ENCODE measurements at regions not wholly inside any gene's neighbourhood (a gene's known extent, or its start where the extent isn't known, plus 50 kb on each side); places are given as distances from the start of the nearest gene placed in this dataset.
"Not testable (repeated sequence)": the region's sequence is repeated elsewhere in the genome, so short reads cannot be mapped to it uniquely, and the experiment has no call there.

- no peak for ATAC-seq
- intact Hi-C loops (cut with DNase I): no loop called here
- no peak for DNase-seq
Measured at GRCh38 chr13:28607187-28607955, 51.6 kb upstream of the POMP start.

- DNase-seq (no peak), ATAC-seq (no peak)
- intact Hi-C loops (cut with DNase I): no loop called here
Measured at GRCh38 chr13:28606466-28606865, 52.5 kb upstream of the POMP start.

GRCh38 chr13:28605147-28605546 is 53.8 kb upstream of the POMP start:
- DNase-seq; intact Hi-C loops (cut with DNase I); ATAC-seq: not testable (repeated sequence)

GRCh38 chr13:28603043-28603664 is 55.8 kb upstream of the POMP start:
- intact Hi-C loops (cut with DNase I): no loop called here
- ATAC-seq (peak in 1 of 2 donors; percentile 35), DNase-seq (no peak)

GRCh38 chr13:28602580-28602979 is 56.4 kb upstream of the POMP start:
- DNase-seq (no peak), ATAC-seq (no peak)
- intact Hi-C loops (cut with DNase I): no loop called here

GRCh38 chr13:28601581-28601980 is 57.3 kb upstream of the POMP start:
- DNase-seq (no peak), ATAC-seq (no peak)
- intact Hi-C loops (cut with DNase I): no loop called here

GRCh38 chr13:28597641-28598040 is 61.3 kb upstream of the POMP start:
- intact Hi-C loops (cut with DNase I): no loop called here
- ATAC-seq (peak in 1 of 2 donors; percentile 47), DNase-seq (no peak)

GRCh38 chr13:28590461-28590860 is 68.5 kb upstream of the POMP start:
- intact Hi-C loops (cut with DNase I): no loop called here
- no peak for ATAC-seq
- no peak for DNase-seq

- intact Hi-C loops (cut with DNase I): no loop called here
- ATAC-seq: no peak
- DNase-seq: no peak
Measured at GRCh38 chr13:28588296-28588695, 70.6 kb upstream of the POMP start.

GRCh38 chr13:28587174-28587540 is 71.8 kb upstream of the POMP start:
- DNase-seq (no peak), ATAC-seq (no peak)
- intact Hi-C loops (cut with DNase I): no loop called here

- intact Hi-C loops (cut with DNase I): no loop called here
- DNase-seq (no peak), ATAC-seq (no peak)
Measured at GRCh38 chr13:28586439-28587173, 72.3 kb upstream of the POMP start.

- intact Hi-C loops (cut with DNase I): no loop called here
- DNase-seq: no peak
- no peak for ATAC-seq
Measured at GRCh38 chr13:28585561-28585960, 73.4 kb upstream of the POMP start.

- no peak for ATAC-seq
- intact Hi-C loops (cut with DNase I): no loop called here
- no peak for DNase-seq
Measured at GRCh38 chr13:28584873-28585381, 74.0 kb upstream of the POMP start.

GRCh38 chr13:28583651-28584091 is 75.3 kb upstream of the POMP start:
- DNase-seq: no peak
- peak in 1 of 2 donors; percentile 15 for ATAC-seq
- intact Hi-C loops (cut with DNase I): no loop called here

- intact Hi-C loops (cut with DNase I): no loop called here
- DNase-seq (no peak), ATAC-seq (no peak)
Measured at GRCh38 chr13:28582892-28583240, 76.1 kb upstream of the POMP start.

- intact Hi-C loops (cut with DNase I): no loop called here
- no peak for DNase-seq
Measured at GRCh38 chr13:28582225-28582891, 76.6 kb upstream of the POMP start.

GRCh38 chr13:28581451-28581850 is 77.5 kb upstream of the POMP start:
- intact Hi-C loops (cut with DNase I): no loop called here
- ATAC-seq (no peak), DNase-seq (no peak)

More at GRCh38 chr13:28582225-28582891, 76.6 kb upstream of the POMP start:
- no peak for ATAC-seq

GRCh38 chr13:28579736-28580135 is 79.2 kb upstream of the POMP start:
- intact Hi-C loops (cut with DNase I): no loop called here
- no peak for DNase-seq

GRCh38 chr13:28579322-28579721 is 79.6 kb upstream of the POMP start:
- no peak for DNase-seq
- intact Hi-C loops (cut with DNase I): no loop called here
- no peak for ATAC-seq

More at GRCh38 chr13:28579736-28580135, 79.2 kb upstream of the POMP start:
- ATAC-seq: no peak

GRCh38 chr13:28576067-28576466 is 81.1 kb upstream of the FLT1 start:
- ATAC-seq (no peak), DNase-seq (no peak)
- intact Hi-C loops (cut with DNase I): no loop called here

Measured in left cardiac atrium (tissue), 4 donors.